Heart left ventricle (tissue), 16 donors: ENCODE measurements at regions not wholly inside any gene's neighbourhood (a gene's known extent, or its start where the extent isn't known, plus 50 kb on each side); places are given as distances from the start of the nearest gene placed in this dataset.

ENCODE experiments used
- ATAC-seq, 4 donors: fragments of 200-7000 bp; cut with Tn5 transposase; one replicate each; pipeline ENCODE4 v1.9.1; 2020 to 2022; ENCODE audit warnings: moderate library complexity in 4 of 4, mild to moderate bottlenecking in 3 of 4, moderate number of reproducible peaks in 1 of 4
- DNase-seq, 5 donors: peaks; one replicate each; pipeline ENCODE4 v3.0.0-alpha.2; 2020
- H3K27ac ChIP-seq, 12 donors: fragments of 200-600 bp; sonication (generic) in 4 of 12; one replicate each; pipeline versions ENCODE4 v1.5.0 to v1.8.0; 2016 to 2022; ENCODE audit warnings: mild to moderate bottlenecking in 2 of 12
- H3K27me3 ChIP-seq, 9 donors: fragments of 200-600 bp; sonication (generic) in 2 of 9; one replicate each; pipeline versions ENCODE4 v1.5.1 to v1.8.0; 2016 to 2022; ENCODE audit warnings: mild to moderate bottlenecking in 3 of 9
- H3K36me3 ChIP-seq, 9 donors: fragments of 200-600 bp; sonication (generic) in 2 of 9; one replicate each; pipeline versions ENCODE4 v1.5.0 to v1.8.0; 2018 to 2022; ENCODE audit warnings: mild to moderate bottlenecking in 2 of 9
- H3K4me1 ChIP-seq, 12 donors: fragments of 200-600 bp; sonication (generic) in 4 of 12; one replicate each; pipeline versions ENCODE4 v1.5.0 to v1.8.0; 2016 to 2022; ENCODE audit warnings: mild to moderate bottlenecking in 3 of 12
- H3K4me3 ChIP-seq, 12 donors: fragments of 200-600 bp; sonication (generic) in 4 of 12; one replicate each; pipeline versions ENCODE4 v1.5.0 to v1.8.0; 2017 to 2022; ENCODE audit warnings: mild to moderate bottlenecking in 9 of 12, moderate library complexity in 4 of 12
- H3K9me3 ChIP-seq, 12 donors: fragments of 200-600 bp; sonication (generic) in 4 of 12; one replicate each; pipeline versions ENCODE4 v1.5.0 to v1.8.0; 2016 to 2022; ENCODE audit warnings: mild to moderate bottlenecking in 1 of 12
- POLR2A ChIP-seq, 2 donors: fragments of 450-650 bp; IDR thresholded peaks; one replicate each; pipeline ENCODE4 v1.6.1; 2017; ENCODE audit warnings: antibody characterized with exemption in 2 of 2, mild to moderate bottlenecking in 2 of 2, moderate library complexity in 2 of 2
- WGBS, 4 donors: extraction: QIAGEN DNeasy Blood & Tissue Kit in 2 of 4; methylation state at CpG; one replicate each; pipeline versions ENCODE4 v1.1.5 to v1.1.7; 2013 to 2018; 5-methylcytosine and 5-hydroxymethylcytosine counted together
- intact Hi-C, 10 donors: fragments of 100-400 bp; cut with DNase I; formaldehyde crosslinking; loops; one replicate each; pipeline versions ENCODE4 v1.11.1 to v1.14.2; 2022
- TF ChIP-seq, protein P1 (sequence below), 12 donors: fragments of 200-600 bp; sonication (generic) in 4 of 12; IDR thresholded peaks; one replicate each; pipeline versions ENCODE4 v1.5.0 to v1.8.0; 2018 to 2022; ENCODE audit warnings: antibody characterized with exemption in 12 of 12, mild to moderate bottlenecking in 5 of 12
- donor health status: ischemic (EF 13 %, LVEDD 7.1; RV severe dilation, severe dysfunction).
- donor health status: healthy with polysubstance abuse.
- donor health status: DM: no; HTN: yes; CAD: no.
- donor health status: DM: no; HTN: no; CAD: no.
- donor health status: ischemic (EF 25% LVEDD 6.9; RV normal size, moderate dysfunction).
- donor health status: ischemic (EF 25% LVEDD 5.7; RV mildly dilated, moderate dysfunction).
- donor health status: healthy.
- donor health status: DM: yes; HTN: yes; CAD: no.
- donor health status: ischemic (EF 35%, LVEDD 5.7; RV mildly dilated, moderate dysfunction).
- donor health status: nonischemic (EF 11% LVEDD 7.7; RV severe dilation, severe dysfunction).
- donor health status: DM: yes; HTN: yes; CAD: no.
- donor health status: PGD.
- donor health status: ischemic (EF 29% LVEDD 5.4; RV normal size, mild dysfunction).
- donor health status: nonischemic (EF 23%, LVEDD 6.1; RV moderate dilation, normal function).

DNA sequence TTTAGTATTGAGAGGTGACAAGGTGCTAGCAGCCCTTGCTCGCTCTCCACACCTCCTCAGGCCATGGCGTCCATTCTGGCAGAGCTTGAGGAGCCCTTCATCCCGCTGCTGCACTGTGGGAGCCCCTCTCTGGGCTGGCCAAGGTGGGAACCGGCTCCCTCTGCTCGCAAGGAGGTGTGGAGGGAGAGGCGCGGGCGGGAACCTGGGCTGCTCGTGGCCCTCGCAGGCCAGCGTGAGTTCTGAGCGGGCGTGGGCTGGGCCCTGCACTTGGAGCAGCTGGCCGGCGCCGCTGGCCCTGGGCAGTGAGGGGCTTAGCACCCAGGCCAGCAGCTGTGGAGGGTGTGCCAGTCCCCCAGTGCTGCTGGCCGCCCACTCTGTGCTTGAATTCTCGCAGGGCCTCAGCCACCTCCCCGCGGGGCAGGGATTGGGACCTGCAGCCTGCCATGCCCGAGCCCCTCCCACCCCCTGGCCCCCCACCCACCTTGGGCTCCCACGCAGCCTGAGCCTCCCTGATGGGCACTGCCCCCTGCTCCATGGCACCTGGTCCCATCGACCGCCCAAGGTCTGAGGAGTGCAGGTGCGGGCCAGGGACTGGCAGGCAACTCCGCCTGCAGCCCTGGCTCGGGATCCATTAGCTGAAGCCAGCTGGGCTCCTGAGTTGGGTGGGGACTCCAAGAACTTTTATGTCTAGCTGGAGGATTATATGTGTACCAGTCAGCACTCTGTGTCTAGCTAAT is 785.2 kb downstream of the DIPK2A start:
- DNase-seq (peak in 1 of 5 donors; percentile 45), ATAC-seq (no peak)
- 89 to 97% (median 95%) methylated on average over 14 to 27 of the region's 27 CpGs for WGBS, 4 donors
- Histone ChIP-seq H3K36me3 (no peaks in the 10 kb centered on the region), H3K27me3 (no peaks in the 10 kb centered on the region), H3K4me1 (no peaks in the 10 kb centered on the region), H3K4me3 (no peak overlapping the region), H3K9me3 (peaks cover 0 to 4% (median 0%) of the 10 kb centered on the region in 12 donors), H3K27ac (no peak overlapping the region)
- intact Hi-C loops, result no loop called here
- no peak for TF ChIP-seq POLR2A (IDR thresholded peaks at IDR 0.05)
- TF ChIP-seq, protein P1, sequence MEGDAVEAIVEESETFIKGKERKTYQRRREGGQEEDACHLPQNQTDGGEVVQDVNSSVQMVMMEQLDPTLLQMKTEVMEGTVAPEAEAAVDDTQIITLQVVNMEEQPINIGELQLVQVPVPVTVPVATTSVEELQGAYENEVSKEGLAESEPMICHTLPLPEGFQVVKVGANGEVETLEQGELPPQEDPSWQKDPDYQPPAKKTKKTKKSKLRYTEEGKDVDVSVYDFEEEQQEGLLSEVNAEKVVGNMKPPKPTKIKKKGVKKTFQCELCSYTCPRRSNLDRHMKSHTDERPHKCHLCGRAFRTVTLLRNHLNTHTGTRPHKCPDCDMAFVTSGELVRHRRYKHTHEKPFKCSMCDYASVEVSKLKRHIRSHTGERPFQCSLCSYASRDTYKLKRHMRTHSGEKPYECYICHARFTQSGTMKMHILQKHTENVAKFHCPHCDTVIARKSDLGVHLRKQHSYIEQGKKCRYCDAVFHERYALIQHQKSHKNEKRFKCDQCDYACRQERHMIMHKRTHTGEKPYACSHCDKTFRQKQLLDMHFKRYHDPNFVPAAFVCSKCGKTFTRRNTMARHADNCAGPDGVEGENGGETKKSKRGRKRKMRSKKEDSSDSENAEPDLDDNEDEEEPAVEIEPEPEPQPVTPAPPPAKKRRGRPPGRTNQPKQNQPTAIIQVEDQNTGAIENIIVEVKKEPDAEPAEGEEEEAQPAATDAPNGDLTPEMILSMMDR (IDR thresholded peaks at IDR 0.05), result no peak

DNA sequence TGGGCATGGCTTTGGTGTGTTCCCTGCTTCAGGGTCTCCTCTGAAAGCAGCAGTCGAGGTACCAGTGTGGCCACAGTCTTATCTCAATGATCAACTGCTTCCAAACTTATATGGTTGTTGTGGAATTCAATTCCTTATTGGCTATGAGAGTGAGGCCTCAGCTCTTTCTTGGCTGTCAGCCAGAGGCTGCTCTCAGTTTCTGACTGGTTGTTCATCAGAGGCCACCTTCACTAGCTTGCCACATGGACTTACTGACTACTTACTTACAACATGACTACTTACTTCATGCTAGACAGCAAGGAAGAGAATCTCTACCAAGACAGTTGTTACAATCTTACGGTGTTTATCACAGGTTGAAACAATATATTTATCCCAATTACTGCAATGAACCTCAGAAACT is 789.2 kb downstream of the DIPK2A start:
- H3K4me1 ChIP-seq, result no peaks in the 10 kb centered on the region
- DNase-seq (no peak), ATAC-seq (no peak)
- intact Hi-C loops, result loop anchor here in 2 of 10 donors (10.0 kb wide), 1 partner anchor 786 kb away; the partner anchor contains the start of gene DIPK2A (in 2 of the 2)
- no peaks in the 10 kb centered on the region for H3K27me3 ChIP-seq
- WGBS, 4 donors, result 52 to 62% (median 60%) methylated on average over 2 of the region's 2 CpGs
- no peak overlapping the region for H3K27ac ChIP-seq
- no peak overlapping the region for H3K4me3 ChIP-seq
- no peak for TF ChIP-seq POLR2A (IDR thresholded peaks at IDR 0.05)
- TF ChIP-seq, protein P1 (IDR thresholded peaks at IDR 0.05), result no peak
- peaks cover 0 to 4% (median 0%) of the 10 kb centered on the region in 12 donors for H3K9me3 ChIP-seq
- H3K36me3 ChIP-seq, result no peaks in the 10 kb centered on the region

DNA sequence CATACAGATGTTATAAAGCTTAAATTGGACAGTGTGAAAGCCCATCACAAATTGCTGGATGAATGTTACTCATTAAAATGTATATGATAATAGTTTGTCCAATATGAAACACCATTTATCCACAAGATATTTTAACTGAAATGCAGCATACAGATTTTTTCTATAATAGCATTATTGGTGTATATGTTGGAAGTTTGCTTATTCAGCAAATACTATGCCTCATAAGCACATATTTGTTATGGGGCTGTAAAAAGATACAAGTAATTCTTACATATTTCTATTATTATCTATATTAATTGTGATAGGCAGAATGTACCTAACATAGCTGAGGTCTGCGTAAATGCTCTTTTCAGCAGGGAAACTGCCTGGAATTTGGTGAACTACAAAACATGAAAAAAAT is 790.5 kb downstream of the DIPK2A start:
- no peak for DNase-seq
- 94 to 100% (median 95%) methylated on average over 1 of the region's 1 CpG for WGBS, 4 donors

DNA sequence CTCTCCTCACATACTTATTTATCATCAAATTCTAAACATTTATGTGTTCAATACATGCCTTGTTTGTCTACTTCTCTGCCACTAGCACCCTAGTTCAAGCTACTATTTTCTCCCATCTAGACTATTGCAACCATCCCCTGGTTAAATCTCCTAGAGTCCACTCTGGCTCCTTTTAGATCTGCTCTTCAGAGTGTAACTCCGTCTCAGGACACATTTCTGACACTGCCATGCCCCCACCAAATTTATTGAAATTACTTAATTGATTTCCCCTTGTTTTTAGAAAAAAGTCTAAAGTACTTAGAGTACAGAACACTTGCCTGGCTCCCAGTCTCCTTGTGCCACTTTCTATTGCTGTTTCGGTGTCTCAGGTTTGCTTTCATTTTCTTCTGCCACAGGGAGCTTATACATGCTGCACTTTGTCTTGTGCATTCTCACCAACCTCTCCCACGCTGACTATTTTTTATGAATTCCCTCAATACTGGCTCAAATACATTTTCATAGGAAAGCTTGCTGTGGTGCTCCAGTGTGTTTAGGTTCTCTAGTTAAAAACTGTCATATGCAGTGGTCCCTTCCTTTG is 792.3 kb downstream of the DIPK2A start:
- WGBS, 4 donors, result 74 to 84% (median 81%) methylated on average over 3 of the region's 3 CpGs
- peak overlapping the region in 2 of 12 donors; percentile 4 to 20 for H3K4me3 ChIP-seq

More for the DNA sequence above, 790.5 kb downstream of the DIPK2A start:
- H3K36me3 ChIP-seq, result no peaks in the 10 kb centered on the region
- H3K4me3 ChIP-seq, result no peak overlapping the region
- H3K4me1 ChIP-seq, result no peaks in the 10 kb centered on the region
- ATAC-seq, result no peak
- H3K27ac ChIP-seq, result no peak overlapping the region
- TF ChIP-seq, protein P1 (IDR thresholded peaks at IDR 0.05), result no peak
- TF ChIP-seq POLR2A (IDR thresholded peaks at IDR 0.05), result no peak
- no peaks in the 10 kb centered on the region for H3K9me3 ChIP-seq
- intact Hi-C loops, result loop anchor here in 2 of 10 donors (10.0 kb wide), 1 partner anchor 787 kb away; the partner anchor contains the start of gene DIPK2A (in 2 of the 2)
- H3K27me3 ChIP-seq, result no peaks in the 10 kb centered on the region

More for the DNA sequence above, 792.3 kb downstream of the DIPK2A start:
- Histone ChIP-seq H3K4me1 (no peaks in the 10 kb centered on the region), H3K9me3 (no peaks in the 10 kb centered on the region), H3K27ac (no peak overlapping the region), H3K36me3 (no peaks in the 10 kb centered on the region), H3K27me3 (no peaks in the 10 kb centered on the region)
- no peak for TF ChIP-seq POLR2A (IDR thresholded peaks at IDR 0.05)
- TF ChIP-seq, protein P1 (IDR thresholded peaks at IDR 0.05), result no peak
- intact Hi-C loops, result loop anchor here in 2 of 10 donors (10.0 kb wide), 1 partner anchor 789 kb away; the partner anchor contains the start of gene DIPK2A (in 2 of the 2)
- DNase-seq, result no peak
- ATAC-seq, result no peak
